HG03280 (cell line): ENCODE measurements at regions not wholly inside any gene's neighbourhood (a gene's known extent, or its start where the extent isn't known, plus 50 kb on each side); places are given as distances from the start of the nearest gene placed in this dataset.

ENCODE experiments used
- ATAC-seq: cut with Tn5 transposase; IDR thresholded peaks from one replicate; pipeline ENCODE4 v1.9.1; 2021; ENCODE audit warnings: mild to moderate bottlenecking, moderate library complexity; ENCODE audit not compliant: unreplicated experiment

DNA sequence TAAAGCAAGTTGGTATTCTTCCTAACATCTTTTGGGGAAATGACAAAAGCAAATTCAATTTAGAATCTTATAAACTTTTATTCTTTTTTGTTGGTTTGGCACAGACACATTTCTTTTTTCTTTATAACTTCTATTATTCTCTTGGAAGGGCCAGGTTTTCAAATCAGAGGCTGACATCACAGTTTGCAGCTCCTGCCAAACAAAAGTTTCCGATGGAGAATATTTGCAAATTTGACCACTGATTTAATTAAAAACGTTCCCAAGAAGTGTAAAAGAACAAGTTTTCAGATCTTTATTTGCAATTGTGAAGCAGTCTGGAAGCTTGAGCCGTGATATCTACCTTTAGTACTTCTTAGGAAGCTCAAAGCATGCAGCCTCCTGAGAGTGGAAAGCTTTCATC is 53.8 kb upstream of the CD83 start:
- ATAC-seq = no peak

DNA sequence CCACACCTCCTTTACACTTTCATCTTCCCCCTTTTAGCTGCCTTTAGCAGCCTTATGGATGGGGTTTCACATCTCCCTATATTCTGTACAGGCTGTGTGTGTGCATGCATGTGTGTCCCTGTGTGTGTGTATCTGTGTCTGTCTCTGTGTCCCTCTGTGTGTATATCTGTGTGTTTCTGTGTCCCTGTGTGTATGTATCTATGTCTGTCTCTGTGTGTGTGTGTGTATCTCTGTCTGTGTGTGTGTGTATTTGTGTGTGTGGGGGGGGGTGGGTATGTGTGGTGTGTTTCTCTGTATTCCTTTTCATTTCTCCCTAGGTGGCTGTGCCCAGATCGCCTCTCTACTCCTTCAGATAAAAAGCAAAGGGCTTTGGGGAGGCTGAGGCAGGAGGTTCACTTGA is 52.2 kb upstream of the CD83 start:
- ATAC-seq = no peak

DNA sequence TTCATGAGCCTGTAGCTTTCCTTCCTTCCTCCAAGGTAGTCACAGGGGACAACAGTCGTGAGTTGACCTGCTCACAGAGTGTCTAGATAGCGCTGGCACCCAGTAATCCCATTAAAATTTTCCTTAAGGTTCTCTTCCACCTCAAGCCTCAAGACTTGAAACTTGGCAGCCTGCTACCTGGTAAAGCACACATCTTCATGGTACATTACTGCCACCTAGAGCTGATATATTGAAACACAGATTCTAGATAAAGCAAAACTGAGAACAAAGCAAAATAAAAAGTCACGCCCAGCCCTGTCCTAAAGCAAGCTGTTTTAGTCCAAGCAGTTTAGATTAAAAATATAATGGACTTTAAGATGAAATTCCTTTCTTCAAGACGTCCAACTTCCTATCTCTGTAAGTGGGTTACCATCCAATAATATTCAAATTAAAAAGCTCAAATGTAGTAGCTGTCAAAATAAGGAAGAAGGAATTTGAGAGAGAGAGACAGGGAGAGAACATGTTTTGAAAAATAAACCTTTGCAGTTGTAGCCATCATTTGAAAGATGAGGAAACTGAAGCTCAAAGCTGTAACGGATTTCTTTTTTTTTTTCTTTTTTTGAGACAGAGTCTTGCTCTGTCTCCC is 50.7 kb upstream of the CD83 start:
- ATAC-seq = peak; percentile 61

DNA sequence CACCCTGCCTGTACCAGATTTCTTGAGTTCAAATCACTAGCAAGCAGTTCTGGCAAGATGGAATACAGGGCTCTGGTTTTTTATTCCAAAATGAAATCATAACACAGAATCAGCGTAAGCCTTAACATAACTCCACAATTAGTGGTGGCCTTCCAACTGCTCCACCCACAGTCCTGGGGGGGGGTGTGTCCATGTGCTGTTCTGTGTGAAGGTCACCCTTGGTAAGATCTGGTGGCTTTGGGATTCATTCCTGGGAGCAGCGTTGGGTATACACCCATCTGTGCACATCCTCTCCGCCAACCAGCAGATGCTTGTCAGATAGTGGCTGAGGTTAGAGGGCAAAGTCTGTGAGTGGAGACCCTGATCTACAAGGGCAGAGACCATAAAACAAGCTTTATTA is 49.9 kb upstream of the CD83 start:
- ATAC-seq = no peak
